ENCODE measurements at regions not wholly inside any gene's neighbourhood (a gene's known extent, or its start where the extent isn't known, plus 50 kb on each side); places are given as distances from the start of the nearest gene placed in this dataset.

DNA sequence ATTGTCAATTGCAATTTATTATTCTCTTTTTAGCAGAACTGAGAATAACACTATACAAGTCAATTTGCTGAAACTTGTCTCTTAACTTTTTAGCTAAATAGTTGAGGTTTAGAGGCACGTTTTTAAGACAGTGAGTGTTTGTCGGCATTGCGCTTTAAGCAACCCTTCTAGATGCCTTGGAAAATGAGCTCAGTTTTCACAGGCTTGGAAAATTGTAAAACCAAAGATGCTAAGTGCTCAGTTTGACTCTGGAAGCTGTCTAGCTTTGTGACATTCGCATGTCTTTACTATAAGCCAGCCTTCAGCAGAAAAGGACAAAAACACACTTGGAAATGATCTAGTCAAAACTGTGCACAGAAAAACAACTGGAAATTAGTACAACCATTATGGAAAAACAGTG, 500.4 kb downstream of the NEBL start:
- no peak for TF ChIP-seq FOXP2 (optimal IDR thresholded peaks at IDR 0.05; ENCODE audit: control extremely low read depth, extremely low read length, insufficient read depth)
- TF ChIP-seq EZH2 (IDR thresholded peaks at IDR 0.05): no peak
